ENCODE measurements at regions not wholly inside any gene's neighbourhood (a gene's known extent, or its start where the extent isn't known, plus 50 kb on each side); places are given as distances from the start of the nearest gene placed in this dataset.

DNA sequence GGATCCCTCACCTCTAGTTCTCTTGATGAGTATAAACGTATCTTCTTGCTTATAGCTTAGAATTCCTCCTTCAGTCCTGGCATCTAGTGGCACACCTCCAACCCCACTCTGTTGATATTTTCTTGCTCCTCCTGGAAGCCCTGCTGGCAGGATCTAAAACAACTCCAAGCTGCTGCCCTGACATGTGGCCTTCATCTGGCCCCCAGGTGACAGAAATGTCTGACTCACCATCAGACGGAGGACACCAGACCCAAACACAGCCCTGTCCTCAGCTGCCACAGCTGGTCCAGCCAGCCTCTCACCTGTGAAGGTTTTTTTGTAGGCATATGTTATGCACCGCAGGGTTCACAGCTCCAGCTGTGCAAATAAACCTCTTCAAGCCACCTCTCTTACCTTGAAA is 53.4 kb downstream of the KRTAP19-8 start:
- TF ChIP-seq, protein P1, sequence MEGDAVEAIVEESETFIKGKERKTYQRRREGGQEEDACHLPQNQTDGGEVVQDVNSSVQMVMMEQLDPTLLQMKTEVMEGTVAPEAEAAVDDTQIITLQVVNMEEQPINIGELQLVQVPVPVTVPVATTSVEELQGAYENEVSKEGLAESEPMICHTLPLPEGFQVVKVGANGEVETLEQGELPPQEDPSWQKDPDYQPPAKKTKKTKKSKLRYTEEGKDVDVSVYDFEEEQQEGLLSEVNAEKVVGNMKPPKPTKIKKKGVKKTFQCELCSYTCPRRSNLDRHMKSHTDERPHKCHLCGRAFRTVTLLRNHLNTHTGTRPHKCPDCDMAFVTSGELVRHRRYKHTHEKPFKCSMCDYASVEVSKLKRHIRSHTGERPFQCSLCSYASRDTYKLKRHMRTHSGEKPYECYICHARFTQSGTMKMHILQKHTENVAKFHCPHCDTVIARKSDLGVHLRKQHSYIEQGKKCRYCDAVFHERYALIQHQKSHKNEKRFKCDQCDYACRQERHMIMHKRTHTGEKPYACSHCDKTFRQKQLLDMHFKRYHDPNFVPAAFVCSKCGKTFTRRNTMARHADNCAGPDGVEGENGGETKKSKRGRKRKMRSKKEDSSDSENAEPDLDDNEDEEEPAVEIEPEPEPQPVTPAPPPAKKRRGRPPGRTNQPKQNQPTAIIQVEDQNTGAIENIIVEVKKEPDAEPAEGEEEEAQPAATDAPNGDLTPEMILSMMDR (optimal IDR thresholded peaks at IDR 0.05 in 1 of 3, IDR thresholded peaks at IDR 0.05 in 1 of 3, conservative IDR thresholded peaks at IDR 0.05 in 1 of 3; ENCODE audit: extremely low read depth in 1 of 3, insufficient read depth in 2 of 3, low read length in 3 of 3), result no peak
- TF ChIP-seq EZH2 (IDR thresholded peaks at IDR 0.05; ENCODE audit: low read length), result no peak
